PC-3 (cell line): ENCODE measurements at regions not wholly inside any gene's neighbourhood (a gene's known extent, or its start where the extent isn't known, plus 50 kb on each side); places are given as distances from the start of the nearest gene placed in this dataset.

Source experiments
- ATAC-seq: fragments of 200-7000 bp; cut with Tn5 transposase; 2 replicates; pipeline ENCODE4 v1.9.1; 2020; ENCODE audit warnings: mild to moderate bottlenecking, moderate library complexity
- BruUV-seq: library from RNA; stranded (reverse); fragments of 400-500 nt; replicated peaks from 2 replicates; lab custom pipeline; 2021; lab: Mats Ljungman, UMichigan
- CTCF ChIA-PET: fragments of 300-600 bp; sonication (Branson Sonifier 250); formaldehyde crosslinking; loops from one replicate; lab custom pipeline; 2022; ENCODE audit warnings: antibody characterized with exemption; lab: Charles Lee
- POLR2A ChIA-PET: fragments of 300-600 bp; sonication (Branson Sonifier 250); formaldehyde crosslinking; loops from one replicate; lab custom pipeline; 2022; ENCODE audit warnings: antibody characterized with exemption; ENCODE audit not compliant: unreplicated experiment; lab: Charles Lee
- DNase-seq: peaks from one replicate; pipeline ENCODE4 v3.0.0-alpha.2; 2015
- H2AFZ ChIP-seq: fragments of 300-600 bp; sonication (generic); 2 replicates; pipeline ENCODE4 v1.6.0; 2016; ENCODE audit warnings: antibody characterized with exemption, low read length
- H3F3A ChIP-seq: fragments of 300-600 bp; sonication (generic); one replicate; pipeline ENCODE4 v1.6.0; 2017; ENCODE audit warnings: antibody characterized with exemption, low read length, control low read depth, mild to moderate bottlenecking; ENCODE audit not compliant: unreplicated experiment
- H3K27ac ChIP-seq: fragments of 300-600 bp; sonication (generic); 2 replicates; pipeline ENCODE4 v1.5.1; 2016; ENCODE audit warnings: mild to moderate bottlenecking, low read length
- H3K27me3 ChIP-seq: fragments of 300-600 bp; sonication (generic); 2 replicates; pipeline ENCODE4 v1.6.1; 2016; ENCODE audit warnings: low read length, mixed read lengths
- H3K36me3 ChIP-seq: fragments of 300-600 bp; sonication (generic); 2 replicates; pipeline ENCODE4 v1.6.1; 2016; ENCODE audit warnings: low read depth, mixed run types, low read length, mixed read lengths
- H3K4me1 ChIP-seq: fragments of 300-600 bp; sonication (generic); 2 replicates; pipeline ENCODE4 v1.5.1; 2016; ENCODE audit warnings: low read length; ENCODE audit not compliant: insufficient read depth
- H3K4me2 ChIP-seq: fragments of 300-600 bp; sonication (generic); 2 replicates; pipeline ENCODE4 v1.6.0; 2016; ENCODE audit warnings: low read length
- H3K4me3 ChIP-seq: fragments of 300-600 bp; sonication (generic); 2 replicates; pipeline ENCODE4 v1.5.1; 2016; ENCODE audit warnings: mild to moderate bottlenecking, low read length, mixed read lengths
- H3K79me2 ChIP-seq: fragments of 300-600 bp; sonication (generic); 2 replicates; pipeline ENCODE4 v1.6.1; 2017; ENCODE audit warnings: low read length, mixed read lengths
- H3K9ac ChIP-seq: fragments of 300-600 bp; sonication (generic); 2 replicates; pipeline ENCODE4 v1.6.0; 2016; ENCODE audit warnings: mild to moderate bottlenecking, low read length
- H3K9me2 ChIP-seq: fragments of 300-600 bp; sonication (generic); replicated peaks from 2 replicates; pipeline ENCODE4 v1.6.1; 2016; ENCODE audit warnings: mixed run types, low read length, mixed read lengths
- H3K9me3 ChIP-seq: fragments of 300-600 bp; sonication (generic); 2 replicates; pipeline ENCODE4 v1.6.1; 2016; ENCODE audit warnings: low read length, mixed read lengths
- H4K20me1 ChIP-seq: fragments of 300-600 bp; sonication (generic); 2 replicates; pipeline ENCODE4 v1.6.1; 2016; ENCODE audit warnings: low read length, mixed read lengths
- EZH2 ChIP-seq: fragments of 300-600 bp; sonication (generic); IDR thresholded peaks from one replicate; pipeline ENCODE4 v1.6.1; 2017; ENCODE audit warnings: antibody characterized with exemption, mild to moderate bottlenecking, low read length; ENCODE audit not compliant: unreplicated experiment
- EZH2phosphoT487 ChIP-seq: fragments of 300-600 bp; sonication (generic); IDR thresholded peaks from 2 replicates; pipeline ENCODE4 v1.6.1; 2018; ENCODE audit warnings: mild to moderate bottlenecking, antibody characterized with exemption, low read length, borderline replicate concordance
- intact Hi-C: fragments of 100-400 bp; cut with micrococcal nuclease; formaldehyde crosslinking; loops from 2 replicates; pipeline ENCODE4 v1.9.0; 2023
- TF ChIP-seq, protein P1 (sequence below): fragments of 300-600 bp; sonication (generic); conservative IDR thresholded peaks from 2 replicates; pipeline ENCODE4 v1.5.1; 2017; ENCODE audit warnings: antibody characterized with exemption, low read depth, mild to moderate bottlenecking, low read length

- ChIA-PET POLR2A (no interaction called here), CTCF (no interaction called here)
- H3K9me3 ChIP-seq: no peaks in the 10 kb centered on the region
- DNase-seq (no peak), ATAC-seq (no peak)
- no peak overlapping the region for H3K4me3 ChIP-seq
- peaks cover 7% of the 10 kb centered on the region; the same call in 1 of the 2 replicates for H3K27me3 ChIP-seq
- no peak for TF ChIP-seq EZH2
- no peak for TF ChIP-seq EZH2phosphoT487
- TF ChIP-seq, protein P1, sequence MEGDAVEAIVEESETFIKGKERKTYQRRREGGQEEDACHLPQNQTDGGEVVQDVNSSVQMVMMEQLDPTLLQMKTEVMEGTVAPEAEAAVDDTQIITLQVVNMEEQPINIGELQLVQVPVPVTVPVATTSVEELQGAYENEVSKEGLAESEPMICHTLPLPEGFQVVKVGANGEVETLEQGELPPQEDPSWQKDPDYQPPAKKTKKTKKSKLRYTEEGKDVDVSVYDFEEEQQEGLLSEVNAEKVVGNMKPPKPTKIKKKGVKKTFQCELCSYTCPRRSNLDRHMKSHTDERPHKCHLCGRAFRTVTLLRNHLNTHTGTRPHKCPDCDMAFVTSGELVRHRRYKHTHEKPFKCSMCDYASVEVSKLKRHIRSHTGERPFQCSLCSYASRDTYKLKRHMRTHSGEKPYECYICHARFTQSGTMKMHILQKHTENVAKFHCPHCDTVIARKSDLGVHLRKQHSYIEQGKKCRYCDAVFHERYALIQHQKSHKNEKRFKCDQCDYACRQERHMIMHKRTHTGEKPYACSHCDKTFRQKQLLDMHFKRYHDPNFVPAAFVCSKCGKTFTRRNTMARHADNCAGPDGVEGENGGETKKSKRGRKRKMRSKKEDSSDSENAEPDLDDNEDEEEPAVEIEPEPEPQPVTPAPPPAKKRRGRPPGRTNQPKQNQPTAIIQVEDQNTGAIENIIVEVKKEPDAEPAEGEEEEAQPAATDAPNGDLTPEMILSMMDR: no peak
- H3K36me3 ChIP-seq: no peaks in the 10 kb centered on the region
- intact Hi-C loops: no loop called here
- no peak overlapping the region for H2AFZ ChIP-seq
- H3K27ac ChIP-seq: no peak overlapping the region
- BruUV-seq: no TSS peak
- no peak overlapping the region for H3K9ac ChIP-seq
- H3F3A ChIP-seq: no peaks in the 10 kb centered on the region
- H3K4me1 ChIP-seq: no peaks in the 10 kb centered on the region
- no peaks in the 10 kb centered on the region for H3K9me2 ChIP-seq
- H4K20me1 ChIP-seq: no peaks in the 10 kb centered on the region
- H3K79me2 ChIP-seq: no peaks in the 10 kb centered on the region
- no peak overlapping the region for H3K4me2 ChIP-seq
These were observed 399.0 kb downstream of the NKX6-1 start for GRCh38 chr4:84100071-84100470.

DNA sequence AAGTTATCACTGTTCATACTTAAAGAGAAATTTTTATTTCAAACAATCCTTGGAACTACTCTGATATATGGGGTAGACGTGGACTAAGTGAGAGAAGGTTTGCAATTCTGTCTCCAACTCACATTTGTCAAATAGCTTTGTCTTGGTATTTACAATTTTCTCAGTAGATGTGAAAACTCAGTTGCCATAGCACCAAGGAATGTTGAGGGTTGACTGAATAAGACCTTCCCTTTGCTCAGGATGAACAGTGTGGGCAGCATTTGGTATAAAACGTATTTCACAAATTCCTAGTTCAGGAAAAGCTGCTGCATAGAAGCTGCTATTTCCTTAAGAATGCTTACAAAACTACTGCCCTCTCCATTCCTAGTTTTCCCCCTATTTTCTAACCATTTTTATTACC, 399.5 kb downstream of the NKX6-1 start:
- H3K9me2 ChIP-seq: no peaks in the 10 kb centered on the region
- intact Hi-C loops: no loop called here
- H3K36me3 ChIP-seq: no peaks in the 10 kb centered on the region
- H3F3A ChIP-seq: no peaks in the 10 kb centered on the region
- H3K9me3 ChIP-seq: no peaks in the 10 kb centered on the region
- H3K4me1 ChIP-seq: no peaks in the 10 kb centered on the region
- no peaks in the 10 kb centered on the region for H3K79me2 ChIP-seq
- no peak for ATAC-seq
- 0 out of 2 replicates have a peak, but pooled peaks cover 3% of the 10 kb centered on the region for H3K27me3 ChIP-seq
- H3K4me3 ChIP-seq: no peak overlapping the region
- H3K9ac ChIP-seq: no peak overlapping the region
- H3K27ac ChIP-seq: no peak overlapping the region
- ChIA-PET POLR2A (no interaction called here), CTCF (no interaction called here)
- no peak overlapping the region for H2AFZ ChIP-seq
- no peak for TF ChIP-seq EZH2
- TF ChIP-seq, protein P1: no peak
- no peak for TF ChIP-seq EZH2phosphoT487
- BruUV-seq: no TSS peak
- no peak for DNase-seq
- no peaks in the 10 kb centered on the region for H4K20me1 ChIP-seq
- H3K4me2 ChIP-seq: no peak overlapping the region

DNA sequence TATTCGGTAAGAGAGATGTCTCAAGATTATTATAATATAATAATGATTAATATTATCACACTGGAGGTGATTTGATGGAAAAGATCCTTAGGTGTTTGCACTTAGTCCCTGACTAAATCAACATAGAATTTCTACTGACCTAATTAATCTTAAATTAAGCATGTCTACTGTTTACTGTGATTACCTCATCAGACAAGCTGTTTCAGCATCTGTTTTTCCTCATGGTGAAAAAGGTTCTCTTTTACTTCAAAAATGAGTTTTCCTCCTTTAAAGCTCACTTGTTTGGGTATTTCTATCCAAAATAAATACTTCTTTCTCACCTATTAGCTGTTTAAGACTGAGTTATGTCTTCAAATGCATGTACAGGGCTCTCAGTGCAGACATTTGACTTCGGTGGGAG, 407.8 kb downstream of the NKX6-1 start:
- Histone ChIP-seq H3K4me2 (no peak overlapping the region), H3K4me3 (no peak overlapping the region), H3K4me1 (no peaks in the 10 kb centered on the region), H3K27ac (no peak overlapping the region), H3K9me3 (no peaks in the 10 kb centered on the region), H3K9ac (no peak overlapping the region), H3K36me3 (no peaks in the 10 kb centered on the region), H3K79me2 (no peaks in the 10 kb centered on the region), H2AFZ (no peak overlapping the region), H3K9me2 (no peaks in the 10 kb centered on the region), H3K27me3 (peaks cover 40% of the 10 kb centered on the region), H4K20me1 (no peaks in the 10 kb centered on the region), H3F3A (no peaks in the 10 kb centered on the region)
- ChIA-PET POLR2A (no interaction called here), CTCF (no interaction called here)
- TF ChIP-seq, protein P1: no peak
- TF ChIP-seq EZH2phosphoT487 (no peak), EZH2 (no peak)
- DNase-seq (no peak), ATAC-seq (no peak)
- intact Hi-C loops: no loop called here
- BruUV-seq: no TSS peak
